ENCODE measurements at regions not wholly inside any gene's neighbourhood (a gene's known extent, or its start where the extent isn't known, plus 50 kb on each side); places are given as distances from the start of the nearest gene placed in this dataset.

DNA sequence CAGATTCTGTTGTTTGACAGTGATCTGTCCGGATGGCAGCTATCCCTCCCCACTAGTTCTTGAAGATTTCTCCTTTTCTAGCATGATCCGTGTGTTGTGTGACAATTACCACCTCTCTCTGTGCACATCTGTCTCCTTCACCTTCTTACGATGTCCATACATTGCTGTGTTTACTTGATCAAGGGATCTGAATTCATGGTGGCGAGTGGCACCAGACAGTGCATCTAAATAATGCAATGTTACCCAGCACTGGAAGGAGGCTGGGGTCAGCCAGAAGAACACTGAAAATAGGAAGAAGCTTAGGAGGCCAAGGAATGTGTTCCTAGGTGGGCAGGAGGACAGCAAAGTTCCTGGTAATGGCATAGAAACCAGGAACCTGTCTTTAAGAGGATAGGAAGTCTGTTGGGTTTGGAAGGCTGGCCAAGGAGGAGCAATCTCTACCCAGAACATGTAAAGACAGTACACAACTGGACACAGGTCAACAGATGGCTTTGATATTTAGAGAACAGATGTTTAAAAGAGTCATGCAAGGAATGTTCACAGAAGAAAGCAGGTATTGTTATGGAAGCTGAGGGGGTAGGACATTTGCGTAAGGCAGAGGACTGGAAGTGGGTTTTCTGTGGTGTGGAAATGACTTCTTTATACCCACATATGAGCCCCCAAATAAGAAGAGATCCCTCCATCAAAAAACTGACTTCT lies 126.4 kb downstream of the HRH4 start:
- Histone ChIP-seq H2BK120ac (ENCODE audit: low read depth, low read length) (no peak overlapping the region), H2AK5ac (ENCODE audit: low read depth, low read length) (peak overlapping the region; percentile 28; the same call in 1 of the 2 replicates), H3K9ac (ENCODE audit: low read depth, low read length) (no peak overlapping the region), H4K91ac (ENCODE audit: insufficient read depth, low read depth, low read length) (no peak overlapping the region), H3K27ac (ENCODE audit: insufficient read depth, low read length) (no peak overlapping the region), H3K4ac (ENCODE audit: low read depth, low read length) (peak overlapping the region; percentile 43), H2BK5ac (ENCODE audit: low read depth, low read length, poor library complexity, severe bottlenecking) (no peak overlapping the region), H3K23ac (ENCODE audit: low read depth, low read length) (0 out of 2 replicates have a peak overlapping the region, but pooled peaks have one; percentile 37), H4K20me1 (ENCODE audit: insufficient read depth, low read length) (no peaks in the 10 kb centered on the region), H3K14ac (replicated peaks; ENCODE audit: low read depth, low read length) (peak overlapping the region; percentile 26; the same call in 1 of the 2 replicates), H2BK15ac (ENCODE audit: low read depth, low read length) (no peak overlapping the region), H3K56ac (ENCODE audit: extremely low read depth, insufficient read depth, low read length) (no peak overlapping the region), H3K79me1 (ENCODE audit: low read depth in 1 of 2, low read length in 2 of 2) (no peaks in the 10 kb centered on the region), H2BK20ac (ENCODE audit: low read depth, low read length) (no peak overlapping the region; the same call in 1 of the 2 replicates), H3K4me3 (ENCODE audit: insufficient read depth, low read depth, low read length) (no peak overlapping the region), H3K27me3 (ENCODE audit: control insufficient read depth, insufficient read depth, low read length) (peaks cover 10% of the 10 kb centered on the region; the same call in 1 of the 2 replicates), H3K4me2 (ENCODE audit: low read depth, low read length) (no peak overlapping the region), H3K4me1 (ENCODE audit: control insufficient read depth, insufficient read depth, low read length) (peaks cover 2% of the 10 kb centered on the region; the same call in 1 of the 2 replicates), H3K36me3 (ENCODE audit: control insufficient read depth, insufficient read depth, low read length) (no peaks in the 10 kb centered on the region), H4K5ac (ENCODE audit: low read depth, low read length) (no peak overlapping the region; the same call in 1 of the 2 replicates), H4K8ac (ENCODE audit: low read depth in 2 of 2, low read length in 2 of 2) (no peak overlapping the region), H2AK9ac (replicated peaks; ENCODE audit: low read depth, low read length, poor library complexity) (no peak overlapping the region), H3K18ac (ENCODE audit: low read depth, low read length) (no peak overlapping the region), H3K9me3 (ENCODE audit: control insufficient read depth, insufficient read depth, low read length) (no peaks in the 10 kb centered on the region), H3K9me1 (ENCODE audit: insufficient read depth, low read length) (peaks cover 5% of the 10 kb centered on the region), H2AFZ (replicated peaks; ENCODE audit: low read length, poor library complexity) (no peak overlapping the region)
- ChIA-PET POLR2A (ENCODE audit: unreplicated experiment) (no interaction called here), CTCF (interaction anchor here (0.5 kb wide), 1 partner anchor 506 kb away, joined by 3 read pairs; no protein-coding TSS in a partner anchor)
- in situ Hi-C loops (cut with MboI; ENCODE audit: low sequenced_read_pairs) = no loop called here
- WGBS, 2 experiments (ENCODE audit: extremely low coverage in 2 of 2, insufficient read length in 1 of 2) = 93% methylated on average over 2 of the region's 5 CpGs; no CpG with 5 or more reads in 1 of the 2 experiments
- intact Hi-C loops (cut with micrococcal nuclease) = no loop called here
- no TSS peak for BruUV-seq (replicated peaks)
- dilution Hi-C loops (cut with HindIII; ENCODE audit: low sequenced_read_pairs, unreplicated experiment) = no loop called here
- ATAC-seq (ENCODE audit: low read depth) (no peak), DNase-seq (no peak)
- TF ChIP-seq RFX5 (IDR thresholded peaks at IDR 0.05; ENCODE audit: low read depth, low read length) (no peak), MAFK (IDR thresholded peaks at IDR 0.05; ENCODE audit: low read depth, low read length) (no peak), BHLHE40 (IDR thresholded peaks at IDR 0.05; ENCODE audit: low read depth, low read length) (no peak), SMC3 (IDR thresholded peaks at IDR 0.05; ENCODE audit: low read depth, low read length) (no peak), CHD1 (IDR thresholded peaks at IDR 0.05; ENCODE audit: low read depth, low read length) (no peak), CEBPB (IDR thresholded peaks at IDR 0.05; ENCODE audit: low read depth, low read length) (no peak), MXI1 (IDR thresholded peaks at IDR 0.05; ENCODE audit: borderline replicate concordance, low read depth, low read length) (no peak)
